ENCODE measurements at regions not wholly inside any gene's neighbourhood (a gene's known extent, or its start where the extent isn't known, plus 50 kb on each side); places are given as distances from the start of the nearest gene placed in this dataset.

GRCh38 chr1:221636967-221637366 is 104.9 kb downstream of the DUSP10 start:
- no peaks in the 10 kb centered on the region for H3K9me3 Mint-ChIP-seq (ENCODE audit: insufficient read depth)
- H3K4me2 ChIP-seq (replicated peaks; ENCODE audit: low read depth, low read length, poor library complexity, severe bottlenecking) = no peak overlapping the region
- no peak overlapping the region for H3K27ac ChIP-seq (ENCODE audit: low read length in 2 of 2)
- H3K27me3 Mint-ChIP-seq = no peaks in the 10 kb centered on the region
- H3K4me3 Mint-ChIP-seq = no peak overlapping the region
- no peak overlapping the region for H2AFZ ChIP-seq (ENCODE audit: insufficient read depth, low read depth, low read length, poor library complexity, severe bottlenecking)
- CTCF ChIA-PET = interaction anchor here (1.7 kb wide), 1 partner anchor 9 kb away, joined by 5 read pairs; no protein-coding TSS in a partner anchor
- no peak for TF ChIP-seq EZH2 (IDR thresholded peaks at IDR 0.05; ENCODE audit: borderline replicate concordance, insufficient read depth, low read depth, low read length, poor library complexity, severe bottlenecking)
- TF ChIP-seq CTCF (IDR thresholded peaks at IDR 0.05) = no peak
- WGBS (ENCODE audit: insufficient coverage) = 65% methylated on average over 2 of the region's 3 CpGs
- H3K27ac Mint-ChIP-seq = no peak overlapping the region
- H4K20me1 ChIP-seq (ENCODE audit: control insufficient read depth, insufficient read depth, low read length, poor library complexity, severe bottlenecking) = no peaks in the 10 kb centered on the region
- no peaks in the 10 kb centered on the region for H3K9me3 ChIP-seq (ENCODE audit: control extremely low read depth in 1 of 3, control insufficient read depth in 2 of 3, insufficient read depth in 1 of 3, low read length in 2 of 3)
- no peak overlapping the region for H3K4me3 ChIP-seq (ENCODE audit: control extremely low read depth in 1 of 5, extremely low read depth in 1 of 5, insufficient read depth in 1 of 5, low read depth in 2 of 5, low read length in 4 of 5)
- H3K36me3 ChIP-seq (replicated peaks in 1 of 2; ENCODE audit: control extremely low read depth in 1 of 2, control insufficient read depth in 1 of 2, extremely low read depth in 1 of 2, insufficient read depth in 2 of 2, low read length in 1 of 2) = no peaks in the 10 kb centered on the region
- no peaks in the 10 kb centered on the region for H3K79me2 ChIP-seq (ENCODE audit: control insufficient read depth, insufficient read depth, low read length)
- no peaks in the 10 kb centered on the region for H3K4me1 Mint-ChIP-seq
- intact Hi-C loops (cut with micrococcal nuclease) = no loop called here
- H3K9ac ChIP-seq (ENCODE audit: low read length) = no peak overlapping the region
- H3K27me3 ChIP-seq (replicated peaks in 1 of 4; ENCODE audit: control extremely low read depth in 1 of 4, control insufficient read depth in 3 of 4, insufficient read depth in 4 of 4, low read length in 3 of 4) = no peaks in the 10 kb centered on the region
- POLR2A ChIA-PET = no interaction called here
- H3K4me1 ChIP-seq (ENCODE audit: control insufficient read depth in 2 of 2, insufficient read depth in 2 of 2, low read length in 2 of 2) = no peaks in the 10 kb centered on the region
- no peak for ATAC-seq (ENCODE audit: low read depth)
- DNase-seq = no peak

- Histone ChIP-seq H3K4me2 (replicated peaks; ENCODE audit: low read depth, low read length, poor library complexity, severe bottlenecking) (no peak overlapping the region), H4K20me1 (ENCODE audit: control insufficient read depth, insufficient read depth, low read length, poor library complexity, severe bottlenecking) (no peaks in the 10 kb centered on the region), H3K9ac (ENCODE audit: low read length) (no peak overlapping the region), H3K9me3 (ENCODE audit: control extremely low read depth in 1 of 3, control insufficient read depth in 2 of 3, insufficient read depth in 1 of 3, low read length in 2 of 3) (no peaks in the 10 kb centered on the region), H3K27ac (ENCODE audit: low read length in 2 of 2) (no peak overlapping the region), H2AFZ (ENCODE audit: insufficient read depth, low read depth, low read length, poor library complexity, severe bottlenecking) (no peak overlapping the region), H3K4me3 (ENCODE audit: control extremely low read depth in 1 of 5, extremely low read depth in 1 of 5, insufficient read depth in 1 of 5, low read depth in 2 of 5, low read length in 4 of 5) (no peak overlapping the region), H3K36me3 (replicated peaks in 1 of 2; ENCODE audit: control extremely low read depth in 1 of 2, control insufficient read depth in 1 of 2, extremely low read depth in 1 of 2, insufficient read depth in 2 of 2, low read length in 1 of 2) (no peaks in the 10 kb centered on the region), H3K4me1 (ENCODE audit: control insufficient read depth in 2 of 2, insufficient read depth in 2 of 2, low read length in 2 of 2) (no peaks in the 10 kb centered on the region), H3K79me2 (ENCODE audit: control insufficient read depth, insufficient read depth, low read length) (no peaks in the 10 kb centered on the region), H3K27me3 (replicated peaks in 1 of 4; ENCODE audit: control extremely low read depth in 1 of 4, control insufficient read depth in 3 of 4, insufficient read depth in 4 of 4, low read length in 3 of 4) (no peaks in the 10 kb centered on the region)
- ChIA-PET POLR2A (no interaction called here), CTCF (interaction anchor here (1.7 kb wide), 1 partner anchor 8 kb away, joined by 5 read pairs; no protein-coding TSS in a partner anchor)
- H3K4me1 Mint-ChIP-seq = no peaks in the 10 kb centered on the region
- TF ChIP-seq CTCF (IDR thresholded peaks at IDR 0.05) (no peak), EZH2 (IDR thresholded peaks at IDR 0.05; ENCODE audit: borderline replicate concordance, insufficient read depth, low read depth, low read length, poor library complexity, severe bottlenecking) (no peak)
- DNase-seq (no peak), ATAC-seq (ENCODE audit: low read depth) (no peak)
- no peaks in the 10 kb centered on the region for H3K9me3 Mint-ChIP-seq (ENCODE audit: insufficient read depth)
- H3K4me3 Mint-ChIP-seq = no peak overlapping the region
- WGBS (ENCODE audit: insufficient coverage) = 92% methylated on average over 2 of the region's 2 CpGs
- intact Hi-C loops (cut with micrococcal nuclease) = no loop called here
- no peak overlapping the region for H3K27ac Mint-ChIP-seq
- H3K27me3 Mint-ChIP-seq = no peaks in the 10 kb centered on the region
Measured at GRCh38 chr1:221637641-221638041, 104.2 kb downstream of the DUSP10 start.

All from B cell (primary cell).